Natural killer cell (primary cell): ENCODE measurements at regions not wholly inside any gene's neighbourhood (a gene's known extent, or its start where the extent isn't known, plus 50 kb on each side); places are given as distances from the start of the nearest gene placed in this dataset.

Experiments
- ATAC-seq, 3 donors: fragments of 150-1000 bp in 2 of 3; fragments of 200-7000 bp in 1 of 3; cut with Tn5 transposase; 1 replicate in 1 of 3; 2 replicates in 2 of 3; pipeline ENCODE4 v1.10.0; 2021; ENCODE audit warnings: mild to moderate bottlenecking in 2 of 3, moderate library complexity in 2 of 3
- DNase-seq, 2 donors: peaks; one replicate each; pipeline versions ENCODE4 v3.0.0 to v3.0.0-alpha.2; 2013 to 2021; ENCODE audit warnings: mixed read lengths in 1 of 2
- H3K27ac ChIP-seq: one replicate; pipeline ENCODE4 v1.5.1; 2013; ENCODE audit warnings: mild to moderate bottlenecking, low read length
- H3K27me3 ChIP-seq: one replicate; pipeline ENCODE4 v1.6.1; 2013; ENCODE audit warnings: low read length; ENCODE audit not compliant: control insufficient read depth, insufficient read depth
- H3K36me3 ChIP-seq: one replicate; pipeline ENCODE4 v1.6.1; 2013; ENCODE audit warnings: low read length; ENCODE audit not compliant: control insufficient read depth, insufficient read depth
- H3K4me1 ChIP-seq: one replicate; pipeline ENCODE4 v1.6.1; 2013; ENCODE audit warnings: low read length; ENCODE audit not compliant: control insufficient read depth, insufficient read depth
- H3K4me3 ChIP-seq: one replicate; pipeline ENCODE4 v1.5.1; 2013; ENCODE audit warnings: low read length
- H3K9me3 ChIP-seq: one replicate; pipeline ENCODE4 v1.6.1; 2013; ENCODE audit warnings: low read length; ENCODE audit not compliant: control insufficient read depth, insufficient read depth
- H3K27ac Mint-ChIP-seq, 2 donors: one replicate each; pipeline ENCODE4 v1.8.0; 2022; ENCODE audit warnings: mild to moderate bottlenecking in 2 of 2, mixed read lengths in 2 of 2, moderate library complexity in 1 of 2
- H3K27me3 Mint-ChIP-seq, 2 donors: one replicate each; pipeline ENCODE4 v1.8.0; 2022; ENCODE audit warnings: low read depth in 2 of 2, mixed read lengths in 2 of 2
- H3K36me3 Mint-ChIP-seq: one replicate; pipeline ENCODE4 v1.8.0; 2022; ENCODE audit warnings: mixed read lengths
- H3K4me1 Mint-ChIP-seq, 2 donors: one replicate each; pipeline ENCODE4 v1.8.0; 2022; ENCODE audit warnings: mixed read lengths in 2 of 2
- H3K4me3 Mint-ChIP-seq: one replicate; pipeline ENCODE4 v1.8.0; 2022; ENCODE audit warnings: mild to moderate bottlenecking, moderate library complexity, mixed read lengths
- H3K9me3 Mint-ChIP-seq, 2 donors: one replicate each; pipeline ENCODE4 v1.8.0; 2022; ENCODE audit warnings: mixed read lengths in 2 of 2
- CTCF ChIP-seq: fragments of 200-600 bp; IDR thresholded peaks from one replicate; pipeline ENCODE4 v1.8.0; 2022; ENCODE audit warnings: antibody characterized with exemption
- WGBS: methylation state at CpG from one replicate; pipeline ENCODE4 v1.1.7; 2013; ENCODE audit warnings: missing lambda C conversion rate; ENCODE audit not compliant: insufficient coverage; 5-methylcytosine and 5-hydroxymethylcytosine counted together
- intact Hi-C: fragments of 100-400 bp; cut with micrococcal nuclease; formaldehyde crosslinking; loops from one replicate; pipeline ENCODE4 v1.14.2; 2022

GRCh38 chr13:73943137-73943964 is 190.9 kb downstream of the KLF12 start:
- WGBS = 56% methylated on average over 4 of the region's 4 CpGs
- no peak overlapping the region for H3K4me3 ChIP-seq
- DNase-seq (peak in 1 of 2 donors; percentile 67), ATAC-seq (peak; percentile 82 to 88 (median 87))
- intact Hi-C loops = loop anchor here (2.0 to 5.0 kb wide), 2 partner anchors 189 to 344 kb away; no protein-coding TSS in a partner anchor
- H3K4me1 Mint-ChIP-seq = peaks cover 69 to 72% of the 10 kb centered on the region in 2 donors
- H3K9me3 ChIP-seq = no peaks in the 10 kb centered on the region
- no peaks in the 10 kb centered on the region for H3K27me3 ChIP-seq
- peak overlapping the region; percentile 81 to 83 for H3K27ac Mint-ChIP-seq
- H3K27me3 Mint-ChIP-seq = no peaks in the 10 kb centered on the region
- H3K36me3 Mint-ChIP-seq = no peaks in the 10 kb centered on the region
- no peak for TF ChIP-seq CTCF
- H3K27ac ChIP-seq = peak overlapping the region; percentile 76
- H3K9me3 Mint-ChIP-seq = no peaks in the 10 kb centered on the region
- peak overlapping the region; percentile 51 for H3K4me3 Mint-ChIP-seq
- H3K4me1 ChIP-seq = peaks cover 22% of the 10 kb centered on the region
- peaks cover 5% of the 10 kb centered on the region for H3K36me3 ChIP-seq

- Mint-ChIP-seq H3K27ac (no peak overlapping the region), H3K36me3 (no peaks in the 10 kb centered on the region), H3K9me3 (no peaks in the 10 kb centered on the region), H3K4me1 (peaks cover 72 to 74% of the 10 kb centered on the region in 2 donors), H3K27me3 (no peaks in the 10 kb centered on the region), H3K4me3 (no peak overlapping the region)
- Histone ChIP-seq H3K4me1 (peaks cover 18% of the 10 kb centered on the region), H3K27ac (no peak overlapping the region), H3K9me3 (no peaks in the 10 kb centered on the region), H3K36me3 (peaks cover 5% of the 10 kb centered on the region), H3K27me3 (no peaks in the 10 kb centered on the region), H3K4me3 (no peak overlapping the region)
- no peak for TF ChIP-seq CTCF
- ATAC-seq (no peak), DNase-seq (no peak)
- no CpG with 5 or more reads among the region's 1 CpG for WGBS
- intact Hi-C loops = loop anchor here (2.0 to 5.0 kb wide), 2 partner anchors 191 to 346 kb away; no protein-coding TSS in a partner anchor
Observed at GRCh38 chr13:73941752-73942151, 192.5 kb downstream of the KLF12 start.

- WGBS = 93% methylated on average over 7 of the region's 7 CpGs
- H3K36me3 Mint-ChIP-seq = no peaks in the 10 kb centered on the region
- Histone ChIP-seq H3K27me3 (no peaks in the 10 kb centered on the region), H3K27ac (no peak overlapping the region), H3K9me3 (no peaks in the 10 kb centered on the region), H3K4me3 (no peak overlapping the region), H3K4me1 (peaks cover 18% of the 10 kb centered on the region), H3K36me3 (peaks cover 8% of the 10 kb centered on the region)
- H3K4me1 Mint-ChIP-seq = peaks cover 67 to 70% of the 10 kb centered on the region in 2 donors
- peak overlapping the region; percentile 82 to 83 for H3K27ac Mint-ChIP-seq
- intact Hi-C loops = loop anchor here (5.0 kb wide), 1 partner anchor 347 kb away; no protein-coding TSS in a partner anchor
- no peak for TF ChIP-seq CTCF
- no peak overlapping the region for H3K4me3 Mint-ChIP-seq
- no peaks in the 10 kb centered on the region for H3K27me3 Mint-ChIP-seq
- DNase-seq (peak in 1 of 2 donors; percentile 22), ATAC-seq (no peak)
- H3K9me3 Mint-ChIP-seq = no peaks in the 10 kb centered on the region
Observed at GRCh38 chr13:73940098-73940497, 194.1 kb downstream of the KLF12 start.
